ENCODE measurements at regions not wholly inside any gene's neighbourhood (a gene's known extent, or its start where the extent isn't known, plus 50 kb on each side); places are given as distances from the start of the nearest gene placed in this dataset.

DNA sequence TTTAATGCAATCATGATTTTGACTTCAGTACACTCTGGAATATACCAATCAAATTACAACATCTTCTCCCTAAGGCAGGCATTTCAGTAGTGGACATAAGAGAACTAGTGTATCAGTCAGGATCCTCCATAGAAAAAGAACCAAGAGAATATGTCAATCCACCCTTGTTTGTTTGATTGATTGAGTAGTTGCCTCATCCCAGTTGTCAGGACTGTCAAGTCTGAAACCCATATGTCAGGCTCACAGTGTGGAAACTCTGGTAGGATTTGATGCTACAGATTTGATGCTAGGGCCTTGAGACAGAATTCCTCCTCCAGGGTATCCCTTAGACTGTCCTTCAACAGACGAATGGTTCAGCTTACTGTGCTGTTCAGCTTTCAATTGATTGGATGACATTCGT lies 375.0 kb downstream of the ETS1 start:
- DNase-seq = no peak

DNA sequence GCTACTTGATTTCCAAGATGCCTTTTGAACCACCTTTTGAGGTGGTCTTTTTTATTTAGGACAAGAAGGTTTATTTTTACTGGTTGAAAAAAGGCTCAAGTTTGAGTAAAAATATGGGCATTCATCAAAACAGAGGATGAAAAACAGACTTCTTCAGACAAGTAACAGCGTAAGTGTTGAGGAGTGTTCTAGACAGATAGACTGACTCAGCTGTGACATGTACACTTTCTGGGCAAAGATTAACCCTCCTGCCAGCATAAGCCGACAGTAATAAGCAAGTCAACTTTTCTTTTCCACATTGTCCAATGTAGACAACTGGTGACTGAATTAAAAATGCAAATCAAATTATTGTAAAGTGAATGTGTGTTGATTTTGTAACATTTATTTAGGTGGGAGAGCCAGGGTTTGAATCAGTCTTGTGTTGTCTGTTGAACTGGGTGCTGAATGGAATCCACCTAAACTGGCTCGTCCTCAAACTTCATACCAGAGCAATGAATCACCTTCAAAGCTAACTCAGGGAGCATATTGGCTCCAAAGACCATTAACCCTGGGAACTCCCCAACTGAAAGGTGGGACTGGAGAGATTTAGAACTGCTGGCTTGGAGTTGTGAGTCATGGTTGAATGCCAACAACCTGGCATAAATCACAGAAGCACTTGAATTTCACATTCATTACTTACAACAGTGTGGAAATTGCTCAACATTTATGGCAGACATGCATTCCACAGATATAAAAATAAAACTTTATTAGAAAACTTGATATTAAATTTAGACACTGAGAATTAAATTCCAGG lies 377.0 kb downstream of the ETS1 start:
- DNase-seq = peak; percentile 39

DNA sequence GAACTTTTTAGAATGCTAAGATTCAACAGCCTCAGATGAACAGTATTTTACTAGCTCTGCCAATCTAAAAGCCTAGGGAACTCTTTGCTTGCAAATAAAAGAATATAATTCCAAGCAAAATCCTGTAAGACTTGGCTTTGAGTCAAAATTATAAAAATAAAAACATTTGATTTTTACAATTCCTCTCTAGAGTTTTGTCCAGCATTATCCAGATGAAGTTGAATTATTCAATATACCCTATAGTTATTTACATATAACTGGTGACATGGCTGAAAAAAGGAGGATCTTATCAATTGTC lies 378.3 kb downstream of the ETS1 start:
- DNase-seq = no peak

DNA sequence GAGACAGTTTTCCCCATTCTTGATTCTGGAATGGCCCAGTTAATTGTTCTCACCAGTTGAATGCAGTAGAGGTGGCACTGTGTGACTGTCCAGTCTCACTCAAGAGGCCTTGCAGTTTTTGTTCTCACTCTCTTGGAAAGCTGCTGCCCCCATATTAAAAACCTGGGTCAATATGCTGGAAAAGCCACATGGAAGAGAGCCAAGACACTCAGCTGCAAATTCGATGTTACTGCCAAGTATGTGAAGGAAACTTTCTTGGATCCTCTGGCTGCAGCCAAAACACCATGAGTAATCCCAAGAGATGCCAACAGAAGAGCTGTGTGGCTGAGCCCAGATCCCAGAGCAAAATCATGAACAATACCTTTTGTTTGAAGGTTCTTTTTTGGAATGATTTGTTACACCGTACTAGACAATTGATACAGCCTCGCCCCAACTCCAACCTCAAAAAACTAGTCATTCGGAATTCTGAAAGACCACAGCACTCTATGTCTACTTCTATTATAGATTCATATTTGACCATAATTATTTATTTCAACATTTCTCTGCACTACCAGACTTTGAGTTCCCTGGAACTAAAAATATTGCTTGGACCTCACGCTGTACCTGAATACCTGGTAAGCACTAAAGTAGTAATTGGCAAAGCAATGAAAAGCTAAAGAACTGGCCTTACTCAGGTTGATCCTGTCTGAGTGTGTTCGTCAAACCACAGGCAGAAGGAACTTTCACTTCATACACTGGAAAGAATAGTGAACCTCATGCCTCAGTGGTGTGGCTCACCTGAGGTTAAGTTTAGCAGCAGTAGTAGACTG lies 378.8 kb downstream of the ETS1 start:
- peak; percentile 70 for DNase-seq

DNA sequence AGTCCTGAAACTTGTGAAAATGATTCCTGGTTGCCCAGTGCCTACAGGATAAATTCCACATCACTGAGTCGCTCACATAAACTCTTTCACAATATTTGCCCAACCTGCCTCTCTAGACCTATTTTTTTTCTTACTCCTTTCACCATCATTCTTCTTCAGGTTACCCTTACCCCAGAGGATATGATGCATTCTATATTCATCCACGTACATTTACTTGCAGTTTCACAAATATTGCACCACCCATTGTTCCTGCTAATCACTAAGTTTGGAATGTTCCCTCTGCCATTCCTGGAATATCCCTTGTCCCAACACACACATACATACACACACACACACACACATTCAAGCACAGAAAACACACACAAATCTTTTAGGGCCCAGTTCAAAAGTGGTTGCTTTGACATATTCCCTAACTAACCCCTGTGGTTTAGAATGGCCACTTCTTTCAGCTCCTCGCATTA lies 379.5 kb downstream of the ETS1 start:
- DNase-seq = no peak

DNA sequence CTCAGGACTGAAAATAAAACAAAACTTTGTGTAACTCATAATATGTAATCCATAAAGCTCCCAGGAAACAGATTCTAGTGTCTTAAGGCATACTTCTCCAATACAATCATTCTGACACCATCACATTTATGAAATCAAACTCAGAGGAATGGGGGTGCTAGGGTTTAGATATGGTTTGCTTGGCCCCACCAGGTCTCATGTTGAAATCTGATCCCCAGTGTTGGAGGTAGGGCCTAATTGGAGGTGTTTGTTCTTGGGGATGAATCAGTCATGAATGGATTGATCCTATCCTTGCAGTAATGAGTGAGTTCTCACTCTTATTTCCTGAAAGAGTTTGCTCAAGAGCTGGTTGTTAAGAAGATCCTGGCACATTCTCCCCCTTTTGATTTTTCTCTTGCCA lies 380.9 kb downstream of the ETS1 start:
- no peak for DNase-seq

DNA sequence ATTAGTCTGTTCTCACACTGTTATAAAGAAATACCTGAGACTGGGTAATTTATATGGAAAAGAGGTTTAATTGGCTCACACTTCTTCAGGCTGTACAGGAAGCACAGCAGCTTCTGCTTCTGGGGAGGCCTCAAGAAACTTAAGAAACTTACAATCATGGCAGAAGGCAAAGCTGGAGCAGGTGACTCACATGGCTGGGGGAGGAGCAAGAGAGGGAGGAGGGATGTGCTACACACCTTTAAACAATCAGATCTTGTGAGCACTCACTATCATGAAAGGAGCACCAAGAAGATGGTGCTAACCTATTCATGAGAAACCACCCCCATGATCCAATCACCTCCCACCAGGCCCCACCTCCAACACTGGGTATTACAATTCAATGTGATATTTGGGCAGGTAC lies 381.6 kb downstream of the ETS1 start:
- no peak for DNase-seq

DNA sequence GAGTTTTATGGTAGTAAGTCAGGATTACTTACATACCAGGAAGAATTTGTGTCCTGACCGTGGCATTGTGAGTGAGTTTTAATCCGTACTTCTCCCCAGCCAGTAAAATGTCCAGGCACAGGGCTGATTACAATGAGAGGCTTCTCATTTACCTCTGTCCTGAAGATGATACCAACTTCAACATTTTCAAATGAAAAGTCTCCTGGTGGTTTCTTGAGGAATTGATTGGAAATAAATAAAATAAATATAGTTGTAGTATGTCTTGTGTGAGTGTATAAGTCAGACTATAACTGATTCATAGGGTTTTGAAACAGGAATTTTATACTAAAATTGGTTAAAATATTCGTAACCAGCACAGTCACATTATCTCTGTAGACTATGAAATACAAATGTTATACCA lies 382.5 kb downstream of the ETS1 start:
- DNase-seq = no peak

DNA sequence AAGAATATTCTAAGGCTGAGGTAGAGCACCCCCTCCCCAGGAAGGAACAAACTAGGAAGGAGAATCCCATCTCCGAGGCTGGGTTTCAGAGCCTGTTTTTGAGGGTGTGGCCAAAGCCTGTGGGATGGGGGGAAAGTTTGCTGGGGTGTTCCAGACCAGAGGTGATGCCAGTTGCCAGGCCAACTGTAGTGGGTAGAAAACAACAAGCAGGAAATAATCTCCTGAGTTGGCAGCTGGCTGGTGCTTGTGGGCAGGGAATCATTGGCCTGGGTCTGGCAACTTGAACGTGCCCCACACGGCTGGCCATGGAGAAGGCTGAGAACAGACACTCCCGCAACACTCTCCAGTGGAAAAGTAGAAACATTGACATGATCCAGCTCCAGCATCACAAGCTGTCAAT lies 385.6 kb downstream of the ETS1 start:
- no peak for DNase-seq

DNA sequence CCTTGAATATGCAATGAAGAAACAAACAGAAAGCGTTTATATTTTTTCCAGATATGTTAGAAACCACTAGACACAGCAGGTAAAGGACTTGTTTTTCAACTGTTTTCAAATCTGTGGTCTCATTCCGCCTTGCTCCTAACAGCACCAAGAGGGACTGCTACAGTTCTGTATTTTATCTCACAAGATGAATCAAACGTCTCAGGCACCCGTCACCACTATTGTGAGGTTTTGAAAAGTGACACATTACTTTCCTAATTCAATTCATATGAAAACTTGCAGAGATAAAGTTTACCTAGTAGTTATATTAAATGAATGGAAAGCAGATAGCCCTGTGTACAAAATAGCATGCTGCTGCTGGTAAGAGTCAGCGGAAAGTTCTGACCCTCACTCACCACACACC lies 386.3 kb downstream of the ETS1 start:
- DNase-seq = no peak

DNA sequence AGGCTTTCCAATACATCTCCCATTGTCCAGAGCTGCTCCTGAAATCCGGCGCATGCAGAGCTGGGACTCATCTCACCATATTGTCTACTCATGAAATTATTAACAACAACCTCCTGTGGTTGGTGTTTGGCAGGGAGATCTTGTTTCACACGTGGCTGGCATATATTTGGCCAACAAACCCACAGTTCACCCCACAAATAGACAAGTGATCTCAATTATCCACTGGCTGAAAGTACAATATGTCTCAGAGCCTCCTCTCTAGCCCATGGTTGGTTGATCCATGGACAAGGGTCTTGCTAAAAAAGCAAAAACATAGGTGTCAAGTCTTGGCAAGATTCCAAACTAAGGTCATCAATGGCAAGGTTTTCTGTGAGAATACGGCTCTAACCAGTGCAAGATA lies 386.9 kb downstream of the ETS1 start:
- no peak for DNase-seq

DNA sequence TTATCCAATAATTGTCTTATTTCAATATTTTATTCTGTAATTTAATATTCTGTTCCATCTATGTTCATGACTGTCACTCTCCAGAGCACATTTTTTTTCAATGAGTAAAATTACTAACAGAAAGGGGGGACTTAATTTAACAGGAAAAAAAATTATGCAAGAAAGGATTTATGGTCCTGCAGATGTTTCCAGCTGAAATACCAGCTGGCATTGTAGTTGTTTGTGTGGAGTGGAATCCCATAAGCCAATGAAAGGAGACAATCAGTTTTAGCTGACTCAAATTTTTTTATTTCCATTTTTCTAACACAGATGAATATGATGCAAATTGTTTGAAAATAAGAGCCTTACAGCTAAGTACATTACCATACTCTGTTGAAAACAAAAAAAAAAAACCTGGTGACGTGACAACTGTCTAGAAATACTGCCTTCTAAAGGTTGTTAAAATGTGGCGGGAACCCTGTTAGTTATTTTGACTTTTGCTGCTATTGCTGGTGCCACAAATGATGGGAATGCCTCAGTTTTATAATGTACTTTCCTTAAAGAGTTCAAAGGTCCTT lies 389.1 kb downstream of the ETS1 start:
- DNase-seq = no peak

DNA sequence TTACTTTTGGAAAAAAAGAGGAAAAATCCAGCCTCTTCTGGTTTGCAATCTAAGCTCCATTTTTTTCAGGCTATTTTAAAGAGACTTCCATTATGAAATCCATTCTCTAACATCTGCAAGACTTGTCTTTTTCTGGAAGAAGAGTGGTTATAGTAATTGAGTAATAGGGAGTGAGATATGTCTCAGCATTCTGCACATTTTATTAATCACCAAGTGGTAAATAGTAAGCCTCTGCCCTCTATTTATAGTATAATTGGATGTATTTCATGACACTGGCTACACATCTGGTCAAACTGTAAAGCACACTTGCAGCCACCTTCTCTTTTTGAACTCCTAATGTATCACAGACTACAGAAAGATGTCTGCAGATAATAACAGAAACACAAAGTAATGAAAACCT lies 391.1 kb downstream of the ETS1 start:
- DNase-seq = no peak

DNA sequence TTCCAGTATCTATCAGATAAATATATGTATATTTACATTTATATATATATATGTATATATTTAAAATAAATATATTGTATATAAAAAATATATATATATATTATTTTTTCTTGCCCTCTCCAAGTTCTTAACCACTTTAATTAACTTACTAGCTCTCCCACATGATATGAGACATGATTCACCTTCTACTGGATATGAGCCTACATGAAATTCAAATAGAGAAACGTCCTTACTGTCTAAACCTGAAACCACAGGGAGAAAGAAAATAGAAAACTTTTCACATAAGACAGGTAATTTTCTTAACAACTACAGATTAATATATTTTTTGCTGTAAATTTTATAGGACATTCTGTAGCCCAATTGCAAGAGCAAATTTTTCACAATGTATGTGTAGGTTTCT lies 391.6 kb downstream of the ETS1 start:
- no peak for DNase-seq

DNA sequence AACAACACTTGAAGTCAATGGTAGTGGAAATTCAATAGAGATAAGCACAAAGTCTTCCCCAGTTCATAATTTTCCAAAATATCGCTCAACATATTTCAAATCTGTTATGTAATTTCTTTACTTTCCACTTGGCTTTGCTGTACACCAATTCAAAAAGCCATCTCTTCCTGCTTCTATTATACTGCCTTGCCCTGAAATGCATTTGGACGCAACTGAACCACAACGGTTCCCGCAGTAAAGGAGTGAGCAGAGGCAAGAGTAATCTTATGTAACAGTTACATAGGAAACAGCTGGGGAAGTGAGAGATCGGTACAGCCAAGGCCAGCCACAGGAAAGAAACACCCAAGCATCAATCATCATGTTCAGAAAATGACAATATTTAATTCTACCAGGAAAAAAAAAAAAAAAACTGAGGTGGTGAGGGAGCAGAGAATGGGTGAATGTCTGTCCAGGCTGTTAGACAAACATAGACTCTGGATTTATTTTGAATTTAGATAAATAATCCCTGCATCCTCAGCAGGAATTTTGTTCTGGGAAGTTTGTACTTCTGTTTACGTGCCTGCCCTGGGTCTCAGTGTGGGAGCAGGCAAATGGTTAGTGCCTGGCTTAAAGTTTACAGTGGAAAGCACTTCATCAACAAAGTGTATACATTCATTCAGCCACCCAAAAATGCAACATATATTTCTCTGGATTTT lies 392.2 kb downstream of the ETS1 start:
- DNase-seq = peak; percentile 53

DNA sequence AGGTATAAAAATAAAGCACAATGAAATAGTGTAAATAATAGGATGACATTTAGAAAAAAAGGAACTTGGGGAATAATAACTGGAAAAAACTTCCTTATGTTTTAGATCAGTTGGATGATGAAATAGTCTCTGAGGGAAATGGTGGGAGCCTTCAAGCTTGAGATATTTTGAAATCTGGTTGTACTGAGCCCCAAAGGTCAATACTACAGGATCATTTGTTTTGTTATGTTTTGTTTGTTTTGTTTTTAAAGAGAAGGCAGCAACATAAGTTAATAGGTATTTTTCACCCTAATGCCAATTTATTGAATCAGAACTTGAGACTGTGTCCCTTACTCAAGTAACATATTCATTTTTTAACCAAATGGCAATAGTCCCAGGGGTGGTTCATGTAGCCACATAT lies 393.1 kb downstream of the ETS1 start:
- no peak for DNase-seq

DNA sequence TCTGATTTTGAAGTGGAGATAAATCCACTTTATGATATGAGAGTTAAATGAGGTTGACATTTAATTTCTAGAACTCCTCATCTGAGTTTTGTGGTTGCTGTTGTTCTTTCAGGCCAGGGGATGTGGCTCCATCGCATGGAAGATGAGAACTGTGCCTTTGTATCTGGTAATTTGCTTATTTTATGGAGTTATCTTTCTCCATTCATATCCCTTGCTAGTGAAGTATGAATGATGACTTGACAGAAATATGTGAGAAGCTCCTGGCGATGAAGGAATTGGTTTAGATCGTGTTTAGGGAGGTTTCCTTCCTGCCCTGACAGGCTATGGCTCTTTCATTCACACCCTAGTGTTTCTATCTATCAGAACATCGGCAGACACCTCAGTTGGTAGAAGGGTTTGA lies 393.7 kb downstream of the ETS1 start:
- DNase-seq = no peak

DNA sequence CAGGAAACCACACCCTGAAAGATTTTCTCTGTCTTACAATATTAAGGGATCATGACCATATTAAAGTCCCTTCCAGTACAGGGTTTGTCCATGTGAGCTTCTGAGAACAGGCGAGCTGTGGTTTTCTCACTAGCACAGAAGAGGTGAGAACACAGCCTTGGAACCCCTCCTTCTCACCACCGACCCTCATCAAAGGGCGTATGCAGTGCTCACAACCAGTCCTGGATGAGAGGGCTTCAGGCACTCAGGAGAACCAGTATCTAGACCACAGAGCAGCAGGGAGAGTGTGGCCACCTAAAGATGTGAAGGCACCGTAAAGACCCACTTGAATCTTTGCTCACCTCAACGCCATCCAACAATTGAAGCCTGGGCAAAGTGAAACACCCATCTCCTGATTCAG lies 397.0 kb downstream of the ETS1 start:
- DNase-seq = no peak

DNA sequence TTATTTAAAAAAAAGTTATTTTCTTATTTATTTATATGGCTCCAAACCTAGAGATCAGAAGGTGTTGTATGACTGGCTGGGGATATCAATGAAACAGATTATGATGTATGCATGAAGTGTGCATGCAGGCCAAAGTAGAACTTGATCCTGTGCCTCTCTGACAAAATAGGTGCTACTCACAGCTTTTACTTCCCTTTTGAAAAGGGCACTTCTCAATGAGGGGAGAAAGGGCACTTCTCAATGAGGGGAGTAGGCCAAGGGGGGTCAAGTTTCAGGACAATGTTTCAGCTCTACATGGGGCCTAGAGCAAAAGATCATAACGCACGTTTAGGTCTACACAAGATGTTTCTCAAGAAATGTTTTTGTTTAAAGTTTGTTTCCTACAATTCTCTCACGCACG lies 397.5 kb downstream of the ETS1 start:
- DNase-seq = no peak

DNA sequence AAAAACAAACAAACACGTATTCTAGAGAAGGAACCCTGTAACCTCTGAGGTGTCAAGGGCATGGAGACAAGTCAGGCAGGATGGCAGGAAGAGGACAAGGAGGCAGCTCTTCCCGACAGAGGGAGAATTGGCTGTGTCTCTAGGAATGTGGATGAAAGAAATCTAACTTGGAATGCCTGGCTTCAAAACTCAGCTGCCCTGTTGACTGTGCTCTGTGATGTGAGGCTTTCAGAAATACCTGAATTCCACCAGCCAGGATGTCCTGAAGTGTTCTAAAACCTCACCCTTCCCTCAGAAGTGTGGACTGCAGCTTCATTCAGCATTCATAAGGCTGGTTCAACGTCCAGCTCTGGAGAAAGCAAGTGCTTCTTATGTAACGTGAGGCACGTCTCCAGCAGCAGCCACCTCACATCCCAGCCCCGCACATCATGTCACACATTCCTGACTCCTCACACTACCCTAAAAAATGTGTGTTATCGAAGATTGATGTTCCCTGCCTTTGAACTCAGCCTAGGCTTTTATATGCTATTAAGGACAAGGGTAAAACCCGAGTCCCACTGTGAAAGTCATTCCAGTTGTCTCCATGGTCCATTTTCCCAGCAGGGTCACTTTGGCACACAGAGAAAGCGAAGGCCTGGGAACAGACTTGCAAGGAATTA lies 398.9 kb downstream of the ETS1 start:
- no peak for DNase-seq

DNA sequence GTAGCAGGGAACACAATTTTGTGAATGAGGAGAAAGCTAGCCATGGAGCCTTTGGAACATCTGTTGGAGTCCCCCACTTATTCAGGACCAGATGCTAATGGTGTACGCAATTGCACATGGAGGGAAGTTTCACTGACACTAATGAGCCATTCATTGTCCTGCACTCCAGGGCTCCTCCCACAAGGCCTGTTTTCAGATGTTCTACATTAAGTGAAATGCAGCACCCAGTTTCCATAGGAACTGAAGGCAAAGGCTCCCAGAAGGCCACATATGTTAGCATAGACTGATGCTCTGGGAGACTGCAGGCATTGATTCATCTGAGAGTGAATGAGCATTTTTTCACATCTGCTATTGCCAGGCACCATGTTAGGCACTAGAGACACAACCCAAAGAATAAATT lies 399.5 kb downstream of the ETS1 start:
- peak; percentile 42 for DNase-seq

DNA sequence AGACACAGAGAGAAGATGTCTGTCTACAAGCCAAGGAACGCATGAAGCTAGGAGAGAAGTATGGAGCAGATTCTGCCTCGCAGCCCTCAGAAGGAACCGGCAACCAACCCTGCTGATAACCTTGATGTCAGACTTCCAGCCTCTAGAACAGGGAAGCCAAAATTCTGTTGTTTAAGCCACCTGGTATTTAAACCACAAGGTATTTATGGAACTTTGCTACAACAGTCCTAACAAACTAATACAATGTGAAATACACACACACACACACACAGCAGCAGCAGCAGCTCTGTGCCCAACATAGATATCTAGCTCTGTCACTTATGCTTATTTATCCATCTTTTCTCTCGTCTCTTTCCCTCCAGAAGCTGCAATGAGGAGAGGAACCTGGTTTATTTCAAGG lies 400.0 kb downstream of the ETS1 start:
- DNase-seq = no peak

DNA sequence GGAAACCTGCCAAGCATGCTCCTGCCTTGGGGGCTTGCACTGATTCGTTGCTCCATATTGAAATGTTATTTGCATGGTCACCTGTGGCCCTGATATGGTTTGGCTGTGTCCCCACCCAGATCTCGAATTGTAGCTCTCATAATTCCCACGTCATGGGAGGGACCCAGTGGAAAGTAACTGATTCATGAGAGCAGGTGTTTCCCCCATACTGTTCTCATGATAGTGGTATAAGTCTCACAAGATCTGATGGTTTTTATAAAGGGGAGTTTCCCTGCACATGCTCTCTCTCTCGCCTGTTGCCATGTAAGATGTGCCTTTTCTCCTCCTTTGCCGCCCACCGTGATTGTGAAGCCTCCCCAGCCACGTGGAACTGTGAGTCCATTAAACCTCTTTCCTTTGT lies 402.4 kb downstream of the ETS1 start:
- DNase-seq = no peak

All from right hindlimb (tissue), 1 donor.